ENCODE measurements at regions not wholly inside any gene's neighbourhood (a gene's known extent, or its start where the extent isn't known, plus 50 kb on each side); places are given as distances from the start of the nearest gene placed in this dataset.

DNA sequence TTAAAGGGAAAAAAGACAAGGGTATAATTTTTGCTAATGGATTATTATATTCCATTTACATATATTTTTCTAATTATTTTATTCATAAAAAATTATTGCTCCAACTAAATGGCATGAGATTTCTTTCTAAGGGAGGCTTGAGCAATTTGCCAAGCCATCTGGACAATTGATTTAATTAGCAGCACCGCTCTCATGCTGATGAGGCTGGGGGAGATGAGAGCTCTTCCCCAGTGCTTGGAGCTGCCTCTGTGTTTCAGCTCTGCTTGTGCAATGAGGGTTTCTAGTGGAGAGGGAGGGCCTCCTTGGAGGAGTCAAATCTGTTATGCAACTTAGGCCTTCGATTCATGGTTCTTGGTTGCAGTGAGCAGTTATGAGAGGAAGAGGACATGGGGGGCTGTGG, 574.3 kb downstream of the TCERG1L start:
- Histone ChIP-seq H3K27ac (no peak overlapping the region), H3K4me3 (no peak overlapping the region), H3K9me3 (peaks cover 0 to 3% (median 0%) of the 10 kb centered on the region in 4 donors), H3K4me1 (no peaks in the 10 kb centered on the region), H3K27me3 (no peaks in the 10 kb centered on the region), H3K36me3 (no peaks in the 10 kb centered on the region)
- 42 to 43% methylated on average over 2 of the region's 2 CpGs for WGBS, 2 donors
- TF ChIP-seq POLR2A (IDR thresholded peaks at IDR 0.05) (no peak), EP300 (IDR thresholded peaks at IDR 0.05) (no peak)
- TF ChIP-seq, protein P1, sequence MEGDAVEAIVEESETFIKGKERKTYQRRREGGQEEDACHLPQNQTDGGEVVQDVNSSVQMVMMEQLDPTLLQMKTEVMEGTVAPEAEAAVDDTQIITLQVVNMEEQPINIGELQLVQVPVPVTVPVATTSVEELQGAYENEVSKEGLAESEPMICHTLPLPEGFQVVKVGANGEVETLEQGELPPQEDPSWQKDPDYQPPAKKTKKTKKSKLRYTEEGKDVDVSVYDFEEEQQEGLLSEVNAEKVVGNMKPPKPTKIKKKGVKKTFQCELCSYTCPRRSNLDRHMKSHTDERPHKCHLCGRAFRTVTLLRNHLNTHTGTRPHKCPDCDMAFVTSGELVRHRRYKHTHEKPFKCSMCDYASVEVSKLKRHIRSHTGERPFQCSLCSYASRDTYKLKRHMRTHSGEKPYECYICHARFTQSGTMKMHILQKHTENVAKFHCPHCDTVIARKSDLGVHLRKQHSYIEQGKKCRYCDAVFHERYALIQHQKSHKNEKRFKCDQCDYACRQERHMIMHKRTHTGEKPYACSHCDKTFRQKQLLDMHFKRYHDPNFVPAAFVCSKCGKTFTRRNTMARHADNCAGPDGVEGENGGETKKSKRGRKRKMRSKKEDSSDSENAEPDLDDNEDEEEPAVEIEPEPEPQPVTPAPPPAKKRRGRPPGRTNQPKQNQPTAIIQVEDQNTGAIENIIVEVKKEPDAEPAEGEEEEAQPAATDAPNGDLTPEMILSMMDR (IDR thresholded peaks at IDR 0.05): no peak
- no peak for DNase-seq (ENCODE audit: low spot score in 2 of 2)

DNA sequence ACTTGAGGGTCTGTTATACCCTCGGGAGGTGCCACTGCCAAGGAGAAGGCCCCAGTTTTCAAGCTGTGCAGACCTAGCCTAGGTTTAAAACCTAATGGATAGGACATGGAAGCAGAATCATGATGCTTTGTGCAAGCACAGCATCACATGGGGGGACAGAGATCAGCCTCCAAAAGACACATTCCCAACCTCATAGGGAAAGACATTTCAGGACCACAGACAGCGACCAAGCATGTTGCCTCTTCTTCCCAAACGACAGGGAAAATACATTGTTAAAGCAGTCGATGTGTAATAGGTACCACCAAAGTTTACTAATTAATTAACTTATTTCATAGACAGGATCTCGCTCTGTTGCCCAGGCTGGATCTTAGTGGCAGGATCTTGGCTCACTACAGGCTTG, 573.9 kb downstream of the TCERG1L start:
- TF ChIP-seq POLR2A (IDR thresholded peaks at IDR 0.05): no peak
- no peak for TF ChIP-seq EP300 (IDR thresholded peaks at IDR 0.05)
- TF ChIP-seq, protein P1 (IDR thresholded peaks at IDR 0.05): no peak
- WGBS, 2 donors: 35% methylated on average over 5 of the region's 5 CpGs
- Histone ChIP-seq H3K27me3 (no peaks in the 10 kb centered on the region), H3K36me3 (no peaks in the 10 kb centered on the region), H3K4me3 (no peak overlapping the region), H3K4me1 (no peaks in the 10 kb centered on the region), H3K27ac (no peak overlapping the region), H3K9me3 (peaks cover 0 to 3% (median 0%) of the 10 kb centered on the region in 4 donors)
- no peak for DNase-seq (ENCODE audit: low spot score in 2 of 2)

DNA sequence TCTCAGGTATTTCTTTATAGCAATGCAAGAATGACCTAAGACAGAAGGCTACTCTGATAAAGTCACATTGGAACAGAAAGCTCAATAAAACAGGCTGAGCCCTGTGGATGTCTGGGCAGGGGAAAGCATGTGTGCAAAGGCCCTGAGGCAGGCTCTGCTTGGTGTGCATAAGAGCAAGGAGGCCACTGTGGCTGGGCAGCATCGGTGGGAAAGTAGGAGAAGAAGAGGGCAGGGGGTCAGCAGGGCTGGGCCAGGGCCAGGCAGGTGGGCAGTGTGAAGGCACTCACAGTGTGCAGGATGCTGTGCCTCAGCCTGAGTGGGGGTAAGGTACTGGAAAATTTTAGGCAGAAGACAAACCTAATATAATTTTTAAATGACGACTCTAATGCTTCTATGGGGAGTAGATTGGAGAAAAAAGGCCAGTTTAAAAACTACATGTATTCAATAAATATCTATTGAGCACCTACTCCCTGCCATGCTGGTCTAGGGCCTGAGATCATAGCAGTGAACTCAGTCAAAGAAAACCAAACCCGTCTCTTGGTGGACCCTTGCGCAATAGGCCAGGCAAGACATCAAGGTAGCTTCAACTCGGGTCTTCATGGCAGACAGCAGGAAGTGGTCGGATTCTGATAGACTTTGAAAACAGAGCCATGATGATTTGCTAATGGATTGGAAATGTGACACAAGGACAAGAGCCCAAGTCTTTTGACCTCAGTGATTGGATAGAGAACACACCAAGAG, 572.3 kb downstream of the TCERG1L start:
- TF ChIP-seq EP300 (IDR thresholded peaks at IDR 0.05) (no peak), POLR2A (IDR thresholded peaks at IDR 0.05) (no peak)
- TF ChIP-seq, protein P1 (IDR thresholded peaks at IDR 0.05): no peak
- Histone ChIP-seq H3K27ac (no peak overlapping the region), H3K27me3 (no peaks in the 10 kb centered on the region), H3K4me1 (no peaks in the 10 kb centered on the region), H3K36me3 (no peaks in the 10 kb centered on the region), H3K9me3 (peaks cover 0 to 3% (median 0%) of the 10 kb centered on the region in 4 donors), H3K4me3 (no peak overlapping the region)
- WGBS, 2 donors: 87 to 89% methylated on average over 6 of the region's 6 CpGs
- no peak for DNase-seq (ENCODE audit: low spot score in 2 of 2)

DNA sequence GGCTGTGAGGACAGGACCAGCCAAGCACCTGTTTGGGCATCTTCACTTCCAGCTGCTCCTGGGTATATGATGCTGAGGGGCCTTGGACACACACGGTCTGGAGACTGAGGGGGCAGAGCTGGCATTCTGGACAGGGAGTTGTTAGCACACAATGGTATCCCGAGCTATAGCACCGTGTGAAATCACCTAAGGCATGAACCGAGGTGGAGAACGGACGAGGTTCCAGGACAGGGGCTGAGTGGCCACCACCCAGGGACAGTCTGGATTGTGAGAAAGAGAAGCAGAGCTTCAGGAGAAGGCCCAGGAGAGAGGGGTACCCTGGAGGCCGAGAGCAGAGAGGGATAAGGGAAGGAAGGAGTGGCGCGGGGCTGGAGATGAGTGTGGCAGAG, 571.8 kb downstream of the TCERG1L start:
- Histone ChIP-seq H3K36me3 (no peaks in the 10 kb centered on the region), H3K27ac (no peak overlapping the region), H3K27me3 (no peaks in the 10 kb centered on the region), H3K4me3 (no peak overlapping the region), H3K9me3 (peaks cover 0 to 3% (median 0%) of the 10 kb centered on the region in 4 donors), H3K4me1 (no peaks in the 10 kb centered on the region)
- DNase-seq (ENCODE audit: low spot score in 2 of 2): no peak
- WGBS, 2 donors: 71 to 77% methylated on average over 9 of the region's 9 CpGs
- no peak for TF ChIP-seq EP300 (IDR thresholded peaks at IDR 0.05)
- TF ChIP-seq, protein P1 (IDR thresholded peaks at IDR 0.05): no peak
- no peak for TF ChIP-seq POLR2A (IDR thresholded peaks at IDR 0.05)

DNA sequence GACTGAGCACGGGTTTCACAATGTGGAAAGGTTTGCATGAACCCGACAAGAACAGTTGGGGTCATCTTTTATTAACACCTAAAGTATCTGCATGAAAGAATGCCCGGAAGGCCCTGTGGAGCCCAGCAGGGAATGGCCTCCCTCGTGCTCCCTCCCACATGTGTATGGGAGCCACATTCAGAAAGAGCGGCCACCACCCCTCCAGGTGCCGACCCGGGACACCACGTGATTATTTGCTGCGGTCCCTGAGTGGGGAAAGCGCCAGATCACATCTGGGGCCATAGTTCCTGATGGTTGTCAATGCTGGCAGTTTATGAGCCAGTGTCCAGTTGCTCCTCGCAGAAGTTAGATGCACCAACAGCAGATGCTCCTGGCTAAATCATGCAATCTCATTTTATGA, 571.4 kb downstream of the TCERG1L start:
- H3K4me1 ChIP-seq: no peaks in the 10 kb centered on the region
- no peaks in the 10 kb centered on the region for H3K36me3 ChIP-seq
- WGBS, 2 donors: 79 to 87% methylated on average over 9 to 11 of the region's 11 CpGs
- H3K27ac ChIP-seq: no peak overlapping the region
- no peak for DNase-seq (ENCODE audit: low spot score in 2 of 2)
- H3K9me3 ChIP-seq: peaks cover 0 to 3% (median 0%) of the 10 kb centered on the region in 4 donors
- TF ChIP-seq EP300 (IDR thresholded peaks at IDR 0.05) (no peak), POLR2A (IDR thresholded peaks at IDR 0.05) (no peak)
- TF ChIP-seq, protein P1 (IDR thresholded peaks at IDR 0.05): no peak
- H3K27me3 ChIP-seq: no peaks in the 10 kb centered on the region
- H3K4me3 ChIP-seq: no peak overlapping the region
